ENCODE measurements at regions not wholly inside any gene's neighbourhood (a gene's known extent, or its start where the extent isn't known, plus 50 kb on each side); places are given as distances from the start of the nearest gene placed in this dataset.

DNA sequence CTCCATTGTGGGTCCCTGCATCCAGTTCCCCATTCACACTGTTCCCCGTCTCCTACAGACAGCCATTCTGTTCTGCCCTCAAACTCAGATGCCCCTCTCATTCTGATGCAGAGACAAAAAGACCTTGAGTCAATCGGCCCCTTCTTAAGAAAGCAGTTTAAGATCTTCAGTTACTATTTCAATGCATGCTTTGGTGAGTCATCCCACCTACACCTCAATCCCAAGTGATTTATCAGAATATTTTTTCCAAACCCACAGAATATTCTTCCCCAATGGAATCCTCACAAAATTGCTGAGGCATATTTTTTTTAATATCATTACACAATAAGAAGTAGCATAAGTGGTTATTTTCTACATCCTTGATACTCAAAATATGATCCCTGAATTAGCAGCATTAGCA lies 92.4 kb upstream of the SLC1A1 start:
- Histone ChIP-seq H3K27me3 (ENCODE audit: insufficient read depth, low read length, poor library complexity) (no peaks in the 10 kb centered on the region), H3K9ac (ENCODE audit: low read length) (no peak overlapping the region), H3K23ac (ENCODE audit: low read length) (no peak overlapping the region), H4K5ac (ENCODE audit: low read length) (no peak overlapping the region), H3K4me3 (ENCODE audit: low read length) (no peak overlapping the region), H2BK120ac (ENCODE audit: low read depth, low read length) (no peak overlapping the region), H3K4me1 (ENCODE audit: control insufficient read depth, low read depth, low read length) (no peaks in the 10 kb centered on the region), H2BK15ac (replicated peaks; ENCODE audit: low read depth) (no peak overlapping the region), H3K27ac (ENCODE audit: low read depth, low read length) (no peak overlapping the region), H3K79me2 (ENCODE audit: control insufficient read depth, insufficient read depth, low read length) (no peaks in the 10 kb centered on the region), H2BK5ac (ENCODE audit: low read length) (no peak overlapping the region), H3K36me3 (ENCODE audit: control insufficient read depth, insufficient read depth, low read length) (no peaks in the 10 kb centered on the region), H3K4me2 (ENCODE audit: low read length) (no peak overlapping the region), H3K56ac (ENCODE audit: low read length) (no peak overlapping the region), H3K4ac (ENCODE audit: low read depth, low read length) (no peak overlapping the region), H3K79me1 (ENCODE audit: low read length) (no peaks in the 10 kb centered on the region), H3K18ac (ENCODE audit: low read length) (no peak overlapping the region), H4K8ac (ENCODE audit: low read depth, low read length) (no peak overlapping the region), H2AK5ac (ENCODE audit: low read length) (no peak overlapping the region)
- no peak for DNase-seq
- no CpG with 5 or more reads among the region's 2 CpGs for WGBS (ENCODE audit: extremely low coverage, insufficient coverage, low lambda C conversion rate)

DNA sequence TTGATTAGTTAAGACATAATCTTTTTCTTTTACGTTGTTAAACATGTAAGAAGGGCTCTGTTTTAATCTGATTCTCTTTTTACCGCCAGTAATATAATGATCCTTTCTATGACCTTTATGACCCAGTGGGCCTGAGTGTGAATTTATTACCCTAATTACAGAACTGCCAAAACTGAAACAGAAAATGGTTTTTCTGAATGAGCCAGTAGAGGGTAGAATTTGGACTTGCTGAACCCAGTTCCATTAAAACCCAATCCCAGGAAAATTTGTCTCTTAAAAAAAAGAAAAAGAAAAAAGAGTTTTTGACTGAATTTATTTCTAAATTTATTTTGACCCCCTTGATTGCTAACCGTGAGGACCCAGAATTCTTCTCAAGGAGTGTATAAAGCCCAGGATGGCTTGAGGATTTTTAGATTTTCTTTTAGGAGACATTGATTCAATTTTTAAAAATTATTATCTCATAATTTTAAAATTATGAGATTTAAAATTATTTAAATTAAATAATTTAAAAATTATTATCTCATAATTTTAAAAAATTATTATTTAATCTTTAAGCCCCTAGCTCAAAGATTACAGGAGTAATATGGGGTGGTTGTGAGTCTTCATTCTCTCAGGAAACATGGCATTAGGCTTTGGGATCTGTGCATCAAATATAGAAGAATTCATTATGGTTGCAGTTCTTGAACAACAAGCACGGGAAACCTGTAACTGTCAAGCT lies 94.1 kb upstream of the GLIS3 start:
- no peak overlapping the region for H3K56ac ChIP-seq (ENCODE audit: low read length)
- no peak overlapping the region for H3K23ac ChIP-seq (ENCODE audit: low read length)
- H2BK120ac ChIP-seq (ENCODE audit: low read depth, low read length): no peak overlapping the region
- H3K27ac ChIP-seq (ENCODE audit: low read depth, low read length): no peak overlapping the region
- DNase-seq: no peak
- H2BK15ac ChIP-seq (replicated peaks; ENCODE audit: low read depth): no peak overlapping the region
- no peak overlapping the region for H3K4me3 ChIP-seq (ENCODE audit: low read length)
- H3K79me1 ChIP-seq (ENCODE audit: low read length): no peaks in the 10 kb centered on the region
- H3K4me1 ChIP-seq (ENCODE audit: control insufficient read depth, low read depth, low read length): no peaks in the 10 kb centered on the region
- no peak overlapping the region for H2AK5ac ChIP-seq (ENCODE audit: low read length)
- H3K9ac ChIP-seq (ENCODE audit: low read length): no peak overlapping the region
- no peaks in the 10 kb centered on the region for H3K36me3 ChIP-seq (ENCODE audit: control insufficient read depth, insufficient read depth, low read length)
- no peak overlapping the region for H4K8ac ChIP-seq (ENCODE audit: low read depth, low read length)
- WGBS (ENCODE audit: extremely low coverage, insufficient coverage, low lambda C conversion rate): no CpG with 5 or more reads among the region's 4 CpGs
- H3K18ac ChIP-seq (ENCODE audit: low read length): no peak overlapping the region
- H3K79me2 ChIP-seq (ENCODE audit: control insufficient read depth, insufficient read depth, low read length): no peaks in the 10 kb centered on the region
- no peaks in the 10 kb centered on the region for H3K27me3 ChIP-seq (ENCODE audit: insufficient read depth, low read length, poor library complexity)
- no peak overlapping the region for H3K4ac ChIP-seq (ENCODE audit: low read depth, low read length)
- H4K5ac ChIP-seq (ENCODE audit: low read length): no peak overlapping the region
- no peak overlapping the region for H2BK5ac ChIP-seq (ENCODE audit: low read length)
- H3K4me2 ChIP-seq (ENCODE audit: low read length): no peak overlapping the region

DNA sequence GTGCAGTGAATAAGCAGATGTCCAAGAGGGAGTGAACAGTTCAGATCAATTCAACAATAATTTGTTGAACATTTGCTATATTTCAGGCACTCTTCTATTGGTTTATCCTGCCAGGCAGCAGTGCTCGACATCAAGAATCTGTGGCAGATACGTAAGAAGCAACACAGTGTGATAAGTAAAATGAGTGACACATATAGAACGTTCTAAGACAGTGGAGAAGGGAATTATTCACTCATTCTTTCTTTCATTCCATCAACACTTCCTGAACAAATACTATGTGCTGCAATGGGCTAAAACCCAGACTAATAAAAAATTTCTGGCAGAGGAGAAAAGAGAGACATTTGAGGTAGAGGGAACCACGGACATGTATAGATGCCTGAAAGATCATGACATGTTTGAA lies 89.9 kb upstream of the GLIS3 start:
- Histone ChIP-seq H3K56ac (ENCODE audit: low read length) (no peak overlapping the region), H2BK15ac (replicated peaks; ENCODE audit: low read depth) (no peak overlapping the region), H3K79me1 (ENCODE audit: low read length) (no peaks in the 10 kb centered on the region), H3K18ac (ENCODE audit: low read length) (no peak overlapping the region), H3K27me3 (ENCODE audit: insufficient read depth, low read length, poor library complexity) (no peaks in the 10 kb centered on the region), H2BK5ac (ENCODE audit: low read length) (no peak overlapping the region), H3K4me2 (ENCODE audit: low read length) (no peak overlapping the region), H3K4me3 (ENCODE audit: low read length) (no peak overlapping the region), H3K9ac (ENCODE audit: low read length) (no peak overlapping the region), H3K23ac (ENCODE audit: low read length) (no peak overlapping the region), H3K79me2 (ENCODE audit: control insufficient read depth, insufficient read depth, low read length) (no peaks in the 10 kb centered on the region), H3K4ac (ENCODE audit: low read depth, low read length) (no peak overlapping the region), H2AK5ac (ENCODE audit: low read length) (no peak overlapping the region), H3K27ac (ENCODE audit: low read depth, low read length) (no peak overlapping the region), H3K4me1 (ENCODE audit: control insufficient read depth, low read depth, low read length) (no peaks in the 10 kb centered on the region), H4K5ac (ENCODE audit: low read length) (no peak overlapping the region), H2BK120ac (ENCODE audit: low read depth, low read length) (no peak overlapping the region), H4K8ac (ENCODE audit: low read depth, low read length) (no peak overlapping the region), H3K36me3 (ENCODE audit: control insufficient read depth, insufficient read depth, low read length) (no peaks in the 10 kb centered on the region)
- WGBS (ENCODE audit: extremely low coverage, insufficient coverage, low lambda C conversion rate): no CpG with 5 or more reads among the region's 4 CpGs
- no peak for DNase-seq

DNA sequence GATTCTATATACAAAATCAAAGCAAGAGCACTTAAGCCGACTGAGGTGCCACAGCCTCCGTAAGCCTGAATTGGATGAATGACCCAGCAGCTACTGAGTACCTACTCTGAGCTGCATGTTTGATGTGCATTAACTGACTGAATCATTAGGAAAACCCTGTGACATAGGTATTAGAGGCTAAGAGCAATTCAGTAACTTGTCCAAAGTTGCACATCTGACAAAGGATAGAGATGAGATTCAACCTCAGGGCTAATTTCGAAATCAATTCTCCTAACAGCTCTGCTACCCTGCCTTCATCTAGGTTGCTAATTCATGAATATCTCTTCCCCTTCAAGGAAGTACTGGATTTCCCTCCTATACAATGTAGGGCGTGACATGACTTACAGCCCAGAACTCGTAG lies 89.1 kb upstream of the GLIS3 start:
- no peak overlapping the region for H4K5ac ChIP-seq (ENCODE audit: low read length)
- no peak overlapping the region for H3K23ac ChIP-seq (ENCODE audit: low read length)
- WGBS (ENCODE audit: extremely low coverage, insufficient coverage, low lambda C conversion rate): no CpG with 5 or more reads among the region's 5 CpGs
- H2BK120ac ChIP-seq (ENCODE audit: low read depth, low read length): no peak overlapping the region
- no peak overlapping the region for H3K9ac ChIP-seq (ENCODE audit: low read length)
- no peak overlapping the region for H2AK5ac ChIP-seq (ENCODE audit: low read length)
- no peak overlapping the region for H3K4me3 ChIP-seq (ENCODE audit: low read length)
- H3K4ac ChIP-seq (ENCODE audit: low read depth, low read length): no peak overlapping the region
- H3K4me1 ChIP-seq (ENCODE audit: control insufficient read depth, low read depth, low read length): no peaks in the 10 kb centered on the region
- no peak for DNase-seq
- no peaks in the 10 kb centered on the region for H3K27me3 ChIP-seq (ENCODE audit: insufficient read depth, low read length, poor library complexity)
- no peak overlapping the region for H3K27ac ChIP-seq (ENCODE audit: low read depth, low read length)
- H3K36me3 ChIP-seq (ENCODE audit: control insufficient read depth, insufficient read depth, low read length): no peaks in the 10 kb centered on the region
- no peak overlapping the region for H2BK15ac ChIP-seq (replicated peaks; ENCODE audit: low read depth)
- no peaks in the 10 kb centered on the region for H3K79me1 ChIP-seq (ENCODE audit: low read length)
- no peak overlapping the region for H3K4me2 ChIP-seq (ENCODE audit: low read length)
- no peaks in the 10 kb centered on the region for H3K79me2 ChIP-seq (ENCODE audit: control insufficient read depth, insufficient read depth, low read length)
- no peak overlapping the region for H3K56ac ChIP-seq (ENCODE audit: low read length)
- no peak overlapping the region for H3K18ac ChIP-seq (ENCODE audit: low read length)
- no peak overlapping the region for H4K8ac ChIP-seq (ENCODE audit: low read depth, low read length)
- H2BK5ac ChIP-seq (ENCODE audit: low read length): no peak overlapping the region

DNA sequence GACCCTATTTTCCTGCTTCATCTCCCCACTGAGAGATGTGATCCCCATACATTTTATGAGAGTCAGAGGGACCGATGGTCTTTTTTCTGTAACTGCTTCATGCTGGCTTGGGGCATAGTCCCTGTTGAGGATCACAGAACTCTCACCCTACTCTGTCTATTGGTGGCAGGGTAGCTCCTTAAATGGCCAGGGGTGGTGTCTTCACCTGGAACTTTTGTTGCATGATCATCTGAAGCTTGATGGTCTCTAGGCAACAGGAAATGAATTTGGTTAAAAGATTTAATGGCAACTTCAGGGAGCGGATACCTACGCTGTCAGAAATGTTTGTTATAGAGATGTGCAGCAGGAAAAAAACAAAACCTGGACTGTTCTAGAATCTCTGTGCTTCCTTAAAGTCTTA lies 87.0 kb upstream of the GLIS3 start:
- peak; percentile 76 for DNase-seq
- no peaks in the 10 kb centered on the region for H3K27me3 ChIP-seq (ENCODE audit: insufficient read depth, low read length, poor library complexity)
- no peak overlapping the region for H3K27ac ChIP-seq (ENCODE audit: low read depth, low read length)
- no peaks in the 10 kb centered on the region for H3K79me1 ChIP-seq (ENCODE audit: low read length)
- H3K4me2 ChIP-seq (ENCODE audit: low read length): no peak overlapping the region
- no peak overlapping the region for H3K18ac ChIP-seq (ENCODE audit: low read length)
- no peaks in the 10 kb centered on the region for H3K36me3 ChIP-seq (ENCODE audit: control insufficient read depth, insufficient read depth, low read length)
- WGBS (ENCODE audit: extremely low coverage, insufficient coverage, low lambda C conversion rate): no CpG with 5 or more reads among the region's 3 CpGs
- no peak overlapping the region for H2BK15ac ChIP-seq (replicated peaks; ENCODE audit: low read depth)
- H3K79me2 ChIP-seq (ENCODE audit: control insufficient read depth, insufficient read depth, low read length): no peaks in the 10 kb centered on the region
- no peaks in the 10 kb centered on the region for H3K4me1 ChIP-seq (ENCODE audit: control insufficient read depth, low read depth, low read length)
- no peak overlapping the region for H2AK5ac ChIP-seq (ENCODE audit: low read length)
- no peak overlapping the region for H3K56ac ChIP-seq (ENCODE audit: low read length)
- H4K8ac ChIP-seq (ENCODE audit: low read depth, low read length): no peak overlapping the region
- H2BK5ac ChIP-seq (ENCODE audit: low read length): no peak overlapping the region
- H3K9ac ChIP-seq (ENCODE audit: low read length): no peak overlapping the region
- no peak overlapping the region for H2BK120ac ChIP-seq (ENCODE audit: low read depth, low read length)
- H3K4me3 ChIP-seq (ENCODE audit: low read length): no peak overlapping the region
- H3K23ac ChIP-seq (ENCODE audit: low read length): no peak overlapping the region
- H3K4ac ChIP-seq (ENCODE audit: low read depth, low read length): no peak overlapping the region
- H4K5ac ChIP-seq (ENCODE audit: low read length): no peak overlapping the region

DNA sequence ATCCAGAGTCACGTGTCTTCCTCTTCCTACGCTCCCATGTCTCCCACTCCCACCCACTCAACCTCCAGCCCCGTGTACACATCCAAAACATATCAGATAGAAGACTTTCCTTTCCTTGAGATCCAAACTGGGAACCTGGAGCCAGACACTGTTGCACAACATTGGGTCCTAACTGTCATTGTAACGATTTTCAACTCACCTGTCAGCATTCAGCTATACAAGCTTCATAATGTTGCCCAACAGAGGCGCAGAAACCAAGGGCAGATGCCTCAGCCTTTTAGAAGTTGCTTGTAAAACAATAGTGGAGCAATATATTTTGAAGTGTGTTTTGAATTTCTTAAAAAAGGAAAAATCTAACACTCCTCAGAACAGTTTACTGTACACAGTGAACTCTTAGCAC lies 84.9 kb upstream of the GLIS3 start:
- Histone ChIP-seq H3K9ac (ENCODE audit: low read length) (no peak overlapping the region), H3K79me1 (ENCODE audit: low read length) (no peaks in the 10 kb centered on the region), H4K8ac (ENCODE audit: low read depth, low read length) (no peak overlapping the region), H3K79me2 (ENCODE audit: control insufficient read depth, insufficient read depth, low read length) (no peaks in the 10 kb centered on the region), H3K4me3 (ENCODE audit: low read length) (no peak overlapping the region), H3K4me1 (ENCODE audit: control insufficient read depth, low read depth, low read length) (no peaks in the 10 kb centered on the region), H3K23ac (ENCODE audit: low read length) (no peak overlapping the region), H2BK5ac (ENCODE audit: low read length) (no peak overlapping the region), H2BK15ac (replicated peaks; ENCODE audit: low read depth) (no peak overlapping the region), H3K4me2 (ENCODE audit: low read length) (no peak overlapping the region), H2AK5ac (ENCODE audit: low read length) (no peak overlapping the region), H3K27me3 (ENCODE audit: insufficient read depth, low read length, poor library complexity) (no peaks in the 10 kb centered on the region), H4K5ac (ENCODE audit: low read length) (no peak overlapping the region), H2BK120ac (ENCODE audit: low read depth, low read length) (no peak overlapping the region), H3K27ac (ENCODE audit: low read depth, low read length) (no peak overlapping the region), H3K36me3 (ENCODE audit: control insufficient read depth, insufficient read depth, low read length) (no peaks in the 10 kb centered on the region), H3K56ac (ENCODE audit: low read length) (no peak overlapping the region), H3K18ac (ENCODE audit: low read length) (no peak overlapping the region), H3K4ac (ENCODE audit: low read depth, low read length) (no peak overlapping the region)
- no CpG with 5 or more reads among the region's 5 CpGs for WGBS (ENCODE audit: extremely low coverage, insufficient coverage, low lambda C conversion rate)
- DNase-seq: no peak

Measured in mesendoderm (in vitro differentiated cells).